HG03354 (cell line): ENCODE measurements at regions not wholly inside any gene's neighbourhood (a gene's known extent, or its start where the extent isn't known, plus 50 kb on each side); places are given as distances from the start of the nearest gene placed in this dataset.

Experiments
- ATAC-seq: cut with Tn5 transposase; IDR thresholded peaks from one replicate; pipeline ENCODE4 v1.9.1; 2021; ENCODE audit warnings: mild to moderate bottlenecking; ENCODE audit not compliant: unreplicated experiment, poor library complexity, severe bottlenecking

DNA sequence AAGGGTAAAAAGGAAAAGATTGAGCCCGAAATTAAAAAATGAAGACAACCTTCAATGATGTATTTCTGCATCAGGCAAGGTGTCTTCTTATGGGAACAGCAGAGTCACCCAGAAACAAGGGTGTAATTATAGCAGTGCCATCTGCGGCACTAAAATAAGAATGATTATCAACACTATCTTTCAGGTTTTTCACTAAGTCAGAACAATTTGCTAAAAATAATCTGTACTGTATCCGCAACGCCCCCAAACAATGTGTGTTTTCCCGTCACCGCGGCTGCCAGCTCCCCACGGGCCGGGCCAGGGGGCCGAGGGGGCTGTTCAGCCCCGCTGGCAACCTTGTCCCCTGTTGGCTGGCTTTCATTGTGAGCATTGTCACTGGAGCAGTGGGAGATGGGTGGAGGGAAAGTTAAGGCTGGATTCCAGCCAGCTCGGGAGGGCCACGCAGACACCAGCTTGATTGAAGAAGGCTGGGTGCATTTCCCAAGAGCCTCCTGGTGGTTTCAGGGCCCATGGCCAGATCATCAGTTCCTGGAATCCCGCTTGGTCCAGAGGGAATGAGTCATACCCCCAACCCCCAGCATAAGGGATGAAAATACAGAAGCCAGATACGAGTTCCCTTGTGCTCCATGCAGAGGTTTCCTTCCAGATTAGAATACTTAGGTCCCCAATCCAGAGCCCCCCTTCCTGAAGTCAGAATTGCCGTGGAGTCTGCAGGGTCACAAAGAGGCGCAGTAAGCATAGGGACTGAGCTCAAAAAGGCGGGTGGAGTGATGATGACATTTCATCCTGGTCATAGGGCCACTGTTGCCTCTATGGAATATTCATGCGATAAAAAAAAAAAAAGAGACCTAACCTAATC lies 90.2 kb upstream of the KLF13 start:
- ATAC-seq = peak; percentile 63

DNA sequence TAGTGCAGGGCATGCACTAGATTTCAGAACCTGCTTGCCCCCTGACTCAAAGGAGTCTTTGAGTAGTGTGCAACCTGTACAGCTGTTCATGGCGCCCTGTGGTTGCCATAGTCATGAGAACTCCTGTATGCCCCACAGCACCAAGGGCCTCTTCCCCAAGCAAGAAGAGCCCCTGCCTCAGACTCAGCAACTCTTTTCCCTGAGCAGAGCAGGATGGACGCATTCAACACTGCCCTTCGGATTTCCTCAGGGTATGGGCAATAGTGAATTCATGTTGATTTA lies 89.7 kb upstream of the KLF13 start:
- ATAC-seq = no peak

DNA sequence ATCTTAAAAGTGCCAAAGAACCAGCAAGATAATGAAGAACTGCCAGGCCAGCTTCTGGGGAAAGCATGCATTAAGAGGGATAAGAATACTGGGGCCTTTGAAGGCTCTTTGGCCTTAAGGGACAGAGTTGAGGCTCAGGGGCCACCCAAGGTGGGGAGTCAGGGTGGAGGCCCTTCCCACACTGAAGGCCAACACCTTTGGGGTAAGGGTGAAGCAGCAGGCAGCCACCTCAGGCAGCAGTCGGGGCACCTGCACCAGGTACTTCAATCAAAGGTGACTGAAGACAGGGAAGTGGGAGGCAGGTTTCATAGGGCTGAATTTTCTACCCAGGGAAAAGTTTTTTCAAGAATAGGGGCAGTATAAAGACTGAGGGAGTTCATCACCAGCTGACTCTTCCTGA lies 87.7 kb upstream of the KLF13 start:
- no peak for ATAC-seq

DNA sequence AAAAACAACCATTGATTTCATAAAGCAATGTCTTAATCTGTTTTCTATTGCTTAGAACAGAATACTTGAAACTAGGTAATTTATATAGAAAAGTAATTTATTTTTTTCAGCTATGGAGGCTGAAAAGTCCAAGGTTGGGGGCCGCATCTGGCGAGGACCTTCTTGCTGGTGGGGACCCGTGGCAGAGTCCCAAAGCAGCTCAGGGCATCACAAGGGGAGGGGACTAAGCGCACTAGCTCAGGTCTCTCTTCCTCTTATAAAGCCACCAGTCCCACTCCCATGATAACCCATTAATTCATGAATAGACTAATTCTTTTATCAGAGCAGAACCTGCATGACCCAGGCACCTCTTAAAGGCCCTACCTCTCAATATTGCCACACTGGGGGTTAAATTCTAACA lies 87.2 kb upstream of the KLF13 start:
- ATAC-seq = no peak

DNA sequence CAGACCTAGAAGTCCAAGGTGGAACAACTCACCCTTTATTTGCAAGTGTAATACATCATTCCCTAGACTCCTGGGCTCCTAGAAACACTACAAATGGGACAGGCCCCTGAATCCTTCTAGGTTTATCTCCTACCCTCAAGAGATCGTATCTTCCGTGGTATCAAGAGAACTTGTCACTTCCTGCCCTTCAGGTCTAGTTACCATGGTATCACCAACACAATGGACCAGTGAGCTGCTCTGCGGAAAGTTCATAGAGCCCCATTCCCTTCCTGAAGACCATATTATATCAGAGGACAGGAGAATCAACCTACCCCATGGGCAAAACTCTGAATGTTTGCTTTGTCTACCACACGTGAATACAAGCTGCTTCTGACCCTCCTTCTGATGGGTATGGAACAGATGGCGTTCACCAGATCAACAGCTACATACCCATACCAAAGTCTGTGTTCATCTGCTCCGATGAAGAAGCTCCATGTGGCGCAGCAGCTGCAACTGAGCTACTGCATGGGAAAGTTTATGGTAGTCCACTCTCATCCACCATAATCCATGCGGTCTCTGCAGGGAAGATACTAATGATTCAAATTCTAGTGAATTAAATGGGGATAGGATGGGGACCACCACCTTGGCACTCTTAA lies 84.6 kb upstream of the KLF13 start:
- no peak for ATAC-seq

DNA sequence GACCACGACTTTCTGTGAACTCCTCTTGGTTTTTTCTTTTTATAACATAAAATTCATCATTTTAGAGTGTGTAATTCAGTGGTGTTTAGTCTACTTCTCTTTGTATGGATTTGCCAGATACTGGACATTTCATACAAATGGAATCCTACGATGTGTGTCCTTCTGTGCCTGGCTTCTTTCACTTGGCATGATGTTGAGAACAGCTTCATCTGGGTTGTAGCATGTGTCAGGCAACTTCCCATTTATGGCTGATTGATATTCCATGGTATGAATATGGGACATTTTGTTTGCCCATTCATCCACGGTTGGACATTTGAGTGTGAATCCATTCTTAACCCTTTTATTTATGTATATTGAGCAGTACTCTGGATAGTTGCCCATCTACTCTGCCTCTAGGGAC lies 82.7 kb upstream of the KLF13 start:
- ATAC-seq = no peak

DNA sequence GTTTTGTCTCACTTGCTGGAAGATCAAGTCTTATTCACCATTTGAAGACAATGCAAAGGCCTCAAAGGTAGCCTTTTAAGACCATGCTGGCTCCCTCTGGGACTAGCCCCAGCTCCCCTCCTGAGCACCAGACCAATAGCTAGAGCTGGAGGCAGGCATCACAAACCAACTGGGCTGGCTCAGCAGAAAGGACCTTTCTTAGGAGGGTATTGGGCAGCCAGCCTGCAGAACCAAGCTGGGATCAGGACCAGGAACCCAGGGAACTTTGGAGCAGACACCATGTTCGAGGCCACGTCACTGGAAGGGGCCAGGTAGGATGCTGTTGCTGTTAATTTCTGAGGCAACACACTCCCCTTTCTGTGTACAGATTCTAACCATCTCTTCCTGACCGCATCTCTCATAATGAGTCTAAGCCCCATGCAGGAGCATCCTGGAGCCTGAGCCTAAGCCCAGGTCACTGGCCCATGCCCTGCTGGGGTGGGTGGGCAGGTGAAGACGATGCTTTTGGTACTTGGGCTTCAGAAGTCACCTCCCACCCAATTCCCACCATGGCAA lies 81.4 kb upstream of the KLF13 start:
- no peak for ATAC-seq

DNA sequence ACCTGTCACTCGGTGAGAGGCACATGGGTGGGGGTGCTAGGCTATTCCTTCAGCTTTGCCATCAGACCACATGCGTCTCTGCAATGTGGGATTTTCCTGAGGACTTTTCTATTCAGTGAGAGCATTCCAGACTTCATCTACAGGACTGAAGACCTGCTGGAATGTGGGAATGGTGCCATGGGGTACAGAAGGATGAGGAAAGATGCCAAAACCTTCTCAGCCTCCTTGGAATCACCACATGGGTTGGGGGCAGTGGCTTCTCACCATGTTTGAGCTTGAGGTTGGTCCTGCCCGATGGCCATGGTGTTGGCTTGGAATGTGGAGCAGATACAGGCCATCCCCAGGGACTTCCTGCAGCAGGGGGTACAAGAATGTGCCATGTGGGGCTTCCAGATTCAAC lies 80.9 kb upstream of the KLF13 start:
- no peak for ATAC-seq

DNA sequence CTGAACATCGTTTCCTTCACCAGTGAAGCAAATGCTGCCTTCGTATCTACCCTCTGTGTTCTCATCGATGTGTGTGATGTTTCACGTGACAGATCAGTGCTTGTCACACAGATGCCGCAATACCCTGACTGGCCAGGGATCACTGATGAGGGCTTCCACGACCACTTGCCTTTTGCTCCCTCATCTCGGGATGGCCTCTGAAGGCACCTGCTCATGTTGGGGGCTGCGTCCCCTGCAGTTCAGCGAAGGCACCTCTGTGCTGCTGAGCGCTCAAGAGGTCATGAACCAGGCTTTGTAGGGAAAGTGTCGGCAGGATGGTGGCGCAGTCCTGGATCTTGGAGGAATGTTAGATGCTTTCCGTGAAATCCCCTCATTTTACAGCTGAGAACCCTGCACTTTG lies 79.2 kb upstream of the KLF13 start:
- no peak for ATAC-seq

DNA sequence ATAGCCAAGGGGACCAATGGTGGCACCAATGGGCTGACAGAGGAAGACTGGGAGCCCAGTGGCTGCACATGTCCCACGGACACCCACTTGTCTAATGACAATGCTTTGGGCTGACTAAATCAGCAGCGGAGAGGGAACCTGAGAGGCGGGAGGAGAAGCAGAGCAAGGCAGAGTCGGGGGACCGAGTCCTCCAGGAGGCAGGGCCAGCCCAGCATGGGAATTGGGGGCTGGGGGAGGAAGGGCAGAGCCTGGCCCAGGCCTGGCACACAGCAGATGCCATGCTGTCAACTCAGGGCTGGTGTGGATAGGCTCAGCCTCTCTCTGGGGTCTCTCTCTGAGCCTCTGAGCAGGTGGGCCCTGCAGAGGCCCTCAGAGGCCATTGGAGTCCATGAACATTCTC lies 78.4 kb upstream of the KLF13 start:
- ATAC-seq = no peak

DNA sequence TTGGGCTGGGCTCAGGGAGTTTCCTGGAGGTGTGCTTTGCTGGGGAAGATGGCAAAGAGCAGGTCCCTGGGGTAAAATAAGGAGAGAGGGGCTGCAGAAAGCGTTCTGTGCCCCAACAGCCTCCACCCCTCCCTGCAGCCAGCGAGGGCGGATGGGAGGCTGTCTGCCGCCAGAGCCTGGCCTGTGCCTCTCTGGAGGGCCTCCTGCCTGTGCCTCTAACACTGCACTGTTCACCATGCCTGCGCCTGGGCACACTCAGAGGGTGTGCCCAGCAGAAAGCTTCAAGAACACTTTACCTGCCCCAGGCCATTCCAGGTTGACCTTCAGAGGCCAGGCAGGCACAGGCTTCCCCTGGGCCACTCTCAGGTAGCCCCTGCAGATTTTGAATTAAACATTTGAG lies 77.7 kb upstream of the KLF13 start:
- no peak for ATAC-seq

DNA sequence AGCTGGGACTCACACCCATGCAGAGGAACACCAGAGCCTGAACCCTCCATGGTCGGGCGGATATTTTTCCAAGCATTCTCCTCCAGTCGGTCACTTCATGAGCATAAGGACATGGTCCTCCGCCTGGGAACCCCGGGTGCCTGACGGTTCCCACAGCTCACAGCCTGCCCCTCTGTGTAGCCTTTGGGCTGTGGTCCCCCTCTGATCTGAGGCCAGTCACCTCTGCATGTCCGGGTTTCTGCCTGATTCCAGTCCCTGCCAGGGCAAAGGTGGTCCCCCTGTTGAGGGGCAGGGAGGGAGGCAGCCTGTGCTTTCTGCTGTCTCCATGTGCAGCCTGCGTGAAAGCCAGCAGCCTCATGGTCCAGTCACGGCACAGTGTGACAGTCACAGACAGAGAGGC lies 76.6 kb upstream of the KLF13 start:
- no peak for ATAC-seq

DNA sequence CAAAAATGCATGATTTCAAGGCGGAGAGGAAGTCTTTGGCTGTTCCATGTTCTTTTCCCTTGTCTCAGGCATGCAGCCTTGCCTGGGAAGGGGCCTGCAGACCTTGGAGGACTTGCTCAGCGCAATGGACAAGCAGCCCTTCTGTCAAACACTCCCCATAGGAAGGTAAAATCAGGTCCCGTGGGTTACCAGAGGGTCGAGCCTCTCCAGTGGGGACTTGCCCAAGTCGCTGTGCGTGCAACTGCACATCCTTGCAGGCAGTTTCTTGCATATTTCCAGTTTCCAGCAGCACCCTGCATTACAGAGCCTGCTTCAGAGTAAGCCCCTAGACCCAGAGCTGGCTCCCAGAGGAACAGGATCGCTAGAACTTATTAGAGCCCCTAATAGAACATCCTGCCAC lies 75.5 kb upstream of the KLF13 start:
- no peak for ATAC-seq

DNA sequence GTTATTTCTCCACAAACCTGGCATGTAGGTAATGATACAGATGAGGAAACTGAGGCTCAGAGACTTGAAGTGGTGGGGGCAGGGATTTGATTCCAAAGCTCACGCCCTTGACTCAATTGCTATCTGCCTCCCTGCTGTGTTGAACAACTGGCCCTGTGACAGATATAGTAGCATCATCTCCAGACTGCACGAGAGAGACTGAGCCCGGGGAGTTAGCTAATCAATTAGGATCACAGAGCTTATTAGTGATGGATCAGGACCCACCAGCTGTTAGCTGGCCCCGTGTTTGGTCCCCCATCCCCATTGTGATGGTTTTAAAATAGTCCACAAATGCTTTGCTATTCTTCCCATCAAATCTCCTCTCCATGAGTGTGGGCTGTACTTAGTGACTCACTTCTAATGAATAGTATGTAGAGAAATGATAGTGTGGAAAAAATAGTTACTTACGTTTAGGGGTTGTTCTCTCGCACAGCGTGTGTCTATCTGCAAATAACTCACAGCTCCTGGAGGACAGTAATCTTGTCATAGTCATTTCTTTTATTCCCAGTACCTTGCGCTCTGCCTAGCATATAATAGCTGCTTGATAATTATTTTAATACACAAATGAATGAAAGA lies 74.4 kb upstream of the KLF13 start:
- ATAC-seq = no peak

DNA sequence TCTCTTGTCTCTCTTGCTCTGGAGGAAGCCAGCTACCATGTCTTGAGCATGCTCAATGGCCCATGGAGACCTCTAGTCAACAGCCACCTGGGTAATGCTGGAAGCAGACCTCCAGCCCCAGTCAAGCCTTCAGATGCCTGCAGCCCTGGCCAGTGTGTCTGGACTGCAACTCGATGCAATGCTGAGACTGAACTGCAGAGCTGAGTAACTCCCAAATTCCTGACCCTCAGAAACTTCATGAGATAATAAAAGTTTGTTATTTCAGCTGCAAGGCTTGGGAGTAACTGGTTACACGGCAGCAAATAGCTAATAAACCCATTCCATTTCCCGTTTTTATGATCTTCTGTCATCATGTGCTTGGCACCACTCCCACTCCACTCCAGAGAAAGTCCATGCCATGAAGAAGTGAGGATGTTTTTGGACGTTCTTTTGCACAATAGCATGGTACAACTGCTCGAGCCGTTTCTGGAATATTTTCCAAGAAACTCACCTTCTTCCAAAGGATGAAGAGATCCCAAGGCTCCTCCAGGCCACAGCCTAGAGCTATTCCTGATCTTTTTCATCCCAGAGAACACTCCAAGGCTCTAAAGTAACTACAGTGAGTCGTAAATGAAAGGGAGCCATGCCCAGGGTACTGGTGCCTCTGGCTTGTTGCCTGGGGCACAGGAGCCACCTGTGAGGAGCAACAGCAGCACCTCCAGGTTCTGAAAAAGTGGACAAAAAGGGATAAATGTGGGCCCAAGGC lies 72.0 kb upstream of the KLF13 start:
- no peak for ATAC-seq

DNA sequence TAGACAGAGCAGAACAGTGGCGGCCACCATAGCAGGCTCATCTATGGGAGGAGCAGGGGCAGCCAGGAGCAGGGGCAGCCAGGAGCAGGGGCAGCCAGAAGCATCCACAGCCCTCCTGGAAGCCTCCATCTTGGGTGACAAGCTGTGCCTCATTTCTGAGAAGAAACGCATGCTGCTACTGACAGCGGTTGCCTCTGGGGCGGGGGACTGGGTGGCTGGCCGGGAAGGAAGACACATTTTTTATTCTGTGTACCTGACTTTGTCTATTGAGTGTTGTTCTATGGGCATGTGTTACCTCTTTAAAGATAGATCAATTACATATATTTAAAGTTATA lies 71.5 kb upstream of the KLF13 start:
- no peak for ATAC-seq

DNA sequence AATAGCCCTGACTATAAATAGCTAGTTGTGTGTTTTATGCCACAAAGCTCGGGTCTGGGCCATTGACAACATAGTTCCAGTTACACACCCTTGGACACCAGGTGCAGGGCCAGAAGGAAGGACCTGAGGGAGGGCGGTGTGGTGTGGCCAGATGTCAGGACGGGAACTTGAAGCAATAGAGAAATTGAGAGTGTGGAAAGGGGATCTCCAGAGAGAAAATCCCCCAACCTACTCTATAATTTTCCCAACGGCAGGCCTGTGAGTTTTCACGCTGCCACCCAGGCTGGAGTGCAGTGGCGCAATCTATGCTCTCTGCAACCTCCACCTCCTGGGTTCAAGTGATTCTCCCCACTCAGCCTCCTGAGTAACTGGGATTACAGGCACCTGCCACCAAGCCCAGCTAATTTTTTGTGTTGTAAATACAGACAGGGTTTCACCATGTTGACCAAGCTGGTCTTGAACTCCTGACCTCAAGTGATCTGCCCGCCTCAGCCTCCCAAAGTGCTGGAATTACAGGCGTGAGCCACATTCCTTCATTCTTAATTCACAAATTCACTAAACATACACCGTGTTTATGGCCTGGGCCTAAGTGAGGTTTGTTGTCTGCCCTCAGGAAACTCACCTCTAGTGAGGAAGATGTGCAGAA lies 70.8 kb upstream of the KLF13 start:
- peak; percentile 54 for ATAC-seq

DNA sequence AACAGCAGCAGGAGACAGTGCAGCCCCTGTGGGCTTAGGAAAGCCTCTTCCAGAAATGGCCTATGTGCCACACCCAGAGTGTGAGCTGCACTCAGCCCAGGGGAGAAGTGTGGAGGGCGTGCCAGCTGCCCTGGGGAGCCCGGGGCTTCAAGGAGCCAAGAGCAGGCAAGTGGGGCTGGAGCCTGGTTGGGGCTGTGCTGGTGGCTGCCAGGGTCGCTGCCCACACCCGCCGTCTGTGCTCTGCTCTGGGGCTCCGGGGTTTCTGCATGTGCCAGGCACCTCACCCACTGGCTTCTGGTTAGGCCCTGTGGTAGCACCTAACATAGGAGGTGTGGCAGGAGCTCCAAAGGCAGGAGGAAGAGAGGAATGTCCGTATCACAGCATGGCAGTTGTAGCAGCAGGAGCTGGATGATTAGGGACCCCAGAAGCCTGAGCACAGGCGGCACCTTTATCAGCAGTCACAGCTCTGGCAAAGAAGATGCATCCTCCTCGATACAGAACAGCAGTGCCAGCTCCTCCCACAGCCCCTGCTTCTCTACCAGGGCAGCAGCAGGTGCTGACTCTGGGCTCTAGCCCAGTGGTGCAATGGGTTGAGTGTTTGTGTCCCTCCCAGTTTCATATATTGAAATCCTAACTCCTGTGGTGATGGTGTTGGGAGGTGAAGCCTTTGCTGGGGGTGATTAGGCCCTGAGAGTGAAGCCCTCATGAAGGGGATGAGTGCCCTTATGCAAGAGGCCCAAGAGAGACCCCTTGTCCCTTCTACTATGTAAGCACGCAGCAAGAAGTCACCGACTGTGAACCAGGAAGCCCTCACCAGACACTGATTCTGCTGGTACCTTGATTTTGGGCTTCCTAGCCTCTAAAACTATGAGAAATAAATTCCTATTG lies 70.0 kb upstream of the KLF13 start:
- ATAC-seq = no peak

DNA sequence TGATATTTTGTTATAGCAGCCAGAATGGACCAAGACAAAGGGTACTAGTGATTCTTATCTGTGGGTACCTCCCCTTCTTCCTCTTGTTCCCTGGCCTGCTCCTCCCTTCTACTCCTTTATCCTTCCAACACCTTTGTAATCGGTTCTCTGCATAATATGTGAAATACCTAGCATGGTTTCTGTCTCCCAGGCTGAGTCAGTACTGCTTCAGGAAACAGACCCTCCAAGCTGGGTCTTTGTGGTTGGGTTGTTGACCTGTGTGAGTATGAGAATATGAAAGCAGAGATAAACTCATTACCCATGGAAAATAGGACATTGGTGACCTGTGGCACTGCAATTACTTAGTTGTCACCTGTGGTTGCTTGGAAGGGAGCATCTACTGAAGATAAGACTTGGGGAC lies 69.3 kb upstream of the KLF13 start:
- ATAC-seq = no peak
